NCI-H2081 (cell line): ENCODE measurements at regions not wholly inside any gene's neighbourhood (a gene's known extent, or its start where the extent isn't known, plus 50 kb on each side); places are given as distances from the start of the nearest gene placed in this dataset.

Source experiments
- DNase-seq, 2 experiments: peaks; one replicate each; lab custom pipeline; 2025; lab: John Stamatoyannopoulos, UW

DNA sequence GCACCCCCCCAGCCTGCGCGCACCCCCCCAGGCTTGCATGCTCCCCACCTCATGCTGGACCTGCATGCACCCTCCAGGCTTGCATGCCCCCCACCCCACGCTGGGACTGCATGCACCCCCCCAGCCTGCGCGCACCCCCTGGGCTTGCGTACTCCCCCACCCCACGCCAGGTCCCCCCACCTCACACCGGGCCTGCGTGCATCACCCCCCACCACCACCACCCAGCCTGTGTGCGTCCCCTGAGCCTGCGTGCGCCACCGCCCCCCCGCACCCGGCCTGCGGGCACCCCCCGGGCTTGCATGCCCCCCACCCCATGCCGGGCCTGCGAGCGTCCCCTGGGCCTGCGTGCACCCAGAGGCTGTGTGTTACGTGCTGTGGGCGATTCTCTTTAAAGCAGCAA is 61.0 kb upstream of the SLCO4A1 start:
- DNase-seq = no peak

DNA sequence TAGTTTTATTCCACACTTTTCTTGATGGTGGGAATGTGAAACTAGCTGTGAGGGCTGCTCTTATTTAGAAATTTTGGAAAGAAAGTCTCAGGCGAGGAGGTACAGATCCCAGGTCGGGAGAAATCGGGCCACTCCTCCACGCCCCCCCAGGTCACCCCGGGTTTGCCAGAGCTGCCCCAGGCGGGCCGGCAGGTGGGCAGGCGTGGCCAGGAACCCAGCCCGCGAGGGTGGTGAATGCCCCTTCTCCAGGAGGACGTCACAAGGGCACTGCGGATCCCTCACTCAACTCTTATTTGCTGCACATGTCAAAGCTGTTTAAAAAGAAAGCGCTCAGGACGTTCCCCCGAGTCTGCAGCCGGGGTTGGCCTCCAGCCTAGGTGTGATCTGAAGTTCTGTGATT is 60.5 kb upstream of the SLCO4A1 start:
- no peak for DNase-seq

DNA sequence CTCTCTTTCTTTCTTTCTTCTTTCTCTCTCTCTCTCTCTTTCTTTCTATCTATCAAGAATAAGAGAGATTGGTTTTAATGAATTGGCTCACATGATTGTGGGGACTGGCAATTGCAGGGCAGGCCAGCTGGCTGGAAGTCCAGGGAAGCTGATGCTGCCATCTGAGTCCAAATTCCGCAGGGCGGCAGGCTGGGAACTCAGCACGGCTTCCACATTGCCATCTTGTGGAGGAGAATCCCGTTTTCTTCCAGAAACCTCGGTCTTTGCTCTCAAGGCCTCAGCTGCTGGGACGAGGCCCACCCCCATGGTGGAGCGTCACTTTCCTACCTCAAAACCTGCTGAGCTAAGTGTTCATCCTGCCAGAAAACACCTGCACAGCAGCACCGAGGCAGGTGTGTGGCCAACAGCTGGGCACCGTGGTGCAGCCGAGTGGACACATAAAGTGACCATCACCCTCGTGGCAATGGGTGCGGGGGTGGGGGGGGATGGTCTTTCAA is 58.8 kb upstream of the SLCO4A1 start:
- no peak for DNase-seq

DNA sequence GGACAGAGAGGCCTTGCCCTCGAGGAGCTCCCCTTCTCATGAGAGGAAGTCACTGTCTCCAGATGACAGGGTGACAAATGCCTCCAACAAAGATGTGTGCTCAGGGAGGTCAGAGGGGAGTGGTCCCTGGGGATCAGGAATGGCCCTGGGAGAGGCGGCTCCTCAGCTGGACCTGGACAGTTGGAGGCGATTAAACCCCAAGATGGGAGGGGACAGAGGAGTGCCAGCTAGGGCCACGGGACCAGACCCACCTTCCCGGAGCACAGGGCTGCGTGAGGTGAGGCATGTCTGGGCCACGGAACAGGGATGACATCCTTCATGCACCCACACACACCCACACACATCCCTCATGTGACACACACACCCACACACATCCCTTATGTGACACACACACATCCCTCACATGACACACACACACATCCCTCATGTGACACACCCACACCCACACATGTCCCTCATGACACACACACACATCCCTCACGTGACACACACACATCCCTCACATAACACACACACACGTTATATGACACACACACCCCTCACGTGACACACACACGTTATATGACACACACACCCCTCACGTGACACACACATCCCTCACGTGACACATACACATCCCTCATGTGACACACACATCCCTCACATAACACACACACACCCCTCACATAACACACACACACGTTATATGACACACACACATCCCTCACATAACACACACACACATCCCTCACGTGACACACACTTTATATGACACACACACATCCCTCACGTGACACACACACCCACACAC is 57.4 kb upstream of the SLCO4A1 start:
- DNase-seq = no peak

DNA sequence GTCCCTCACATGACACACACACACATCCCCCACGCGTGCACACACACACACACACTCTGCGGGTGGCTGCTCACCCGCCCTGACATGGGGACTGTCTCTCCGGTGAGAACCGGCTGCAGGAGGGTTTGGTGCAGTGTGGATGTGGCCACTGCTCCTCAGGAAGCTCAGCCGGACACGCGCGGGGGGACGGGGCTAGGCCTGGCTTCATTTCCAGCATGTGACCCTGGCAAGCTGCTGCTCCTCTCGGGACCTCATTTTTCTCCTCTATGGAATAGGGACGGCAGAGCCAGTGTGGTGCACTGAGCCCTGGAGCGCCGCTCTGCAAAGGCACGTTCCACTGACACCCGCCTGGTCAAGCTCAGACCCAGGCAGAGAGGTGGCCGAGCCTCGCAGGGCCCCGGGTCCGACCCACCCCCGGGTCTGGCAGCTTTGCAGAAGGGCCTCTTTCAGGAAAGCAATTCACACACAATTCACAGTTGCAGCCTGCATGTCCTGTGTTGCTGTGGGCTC is 56.8 kb upstream of the SLCO4A1 start:
- DNase-seq = no peak

DNA sequence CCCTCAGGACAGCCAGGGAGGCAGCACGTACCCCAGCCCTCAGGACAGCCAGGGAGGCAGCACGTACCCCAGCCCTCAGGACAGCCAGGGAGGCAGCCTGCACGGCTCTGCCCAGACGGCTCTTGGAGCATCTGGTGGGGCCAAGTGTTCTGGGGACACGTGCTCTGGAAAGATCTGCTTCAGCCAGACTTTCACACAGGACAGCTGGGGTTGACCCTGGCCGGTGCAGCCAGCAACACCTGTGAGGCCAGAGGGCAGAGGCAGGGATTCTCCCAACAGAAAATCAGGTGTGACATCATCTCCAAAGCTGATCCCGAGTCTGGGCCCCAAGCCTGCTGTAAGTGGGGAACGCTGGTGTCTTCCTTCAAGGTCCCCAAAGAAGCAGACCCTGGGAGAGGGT is 55.5 kb upstream of the SLCO4A1 start:
- no peak for DNase-seq

DNA sequence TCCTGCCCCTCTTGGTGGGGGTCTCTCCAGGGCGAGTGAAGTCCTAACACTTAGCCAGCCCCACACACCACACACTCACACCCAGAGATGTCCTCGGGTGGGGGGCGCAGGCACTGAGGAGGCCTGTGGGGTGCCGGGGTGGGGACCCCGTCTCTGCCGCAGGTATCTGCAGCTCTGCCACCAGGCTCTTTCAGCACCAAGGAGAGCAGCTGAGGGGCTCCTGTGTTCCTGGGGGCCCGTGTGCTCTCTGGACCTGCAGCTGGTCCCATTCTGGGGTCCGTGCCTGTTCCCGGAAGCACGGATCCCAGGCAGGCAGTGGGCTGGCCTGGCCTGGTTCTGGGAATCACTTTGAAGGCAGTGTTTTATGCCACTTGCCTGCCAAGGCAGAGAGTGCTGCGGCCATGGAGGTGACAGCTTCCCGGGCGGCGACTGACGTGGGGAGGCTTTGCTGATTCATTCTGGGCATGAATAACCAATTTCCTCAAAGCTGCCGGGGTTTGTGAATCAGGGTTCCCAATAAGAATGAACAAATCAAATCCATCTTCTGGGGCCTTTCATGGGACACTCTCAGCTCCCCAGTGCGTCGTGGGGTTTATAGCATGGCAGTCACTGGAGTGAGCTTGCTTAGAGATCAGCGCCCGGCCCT is 54.4 kb upstream of the SLCO4A1 start:
- DNase-seq = no peak

DNA sequence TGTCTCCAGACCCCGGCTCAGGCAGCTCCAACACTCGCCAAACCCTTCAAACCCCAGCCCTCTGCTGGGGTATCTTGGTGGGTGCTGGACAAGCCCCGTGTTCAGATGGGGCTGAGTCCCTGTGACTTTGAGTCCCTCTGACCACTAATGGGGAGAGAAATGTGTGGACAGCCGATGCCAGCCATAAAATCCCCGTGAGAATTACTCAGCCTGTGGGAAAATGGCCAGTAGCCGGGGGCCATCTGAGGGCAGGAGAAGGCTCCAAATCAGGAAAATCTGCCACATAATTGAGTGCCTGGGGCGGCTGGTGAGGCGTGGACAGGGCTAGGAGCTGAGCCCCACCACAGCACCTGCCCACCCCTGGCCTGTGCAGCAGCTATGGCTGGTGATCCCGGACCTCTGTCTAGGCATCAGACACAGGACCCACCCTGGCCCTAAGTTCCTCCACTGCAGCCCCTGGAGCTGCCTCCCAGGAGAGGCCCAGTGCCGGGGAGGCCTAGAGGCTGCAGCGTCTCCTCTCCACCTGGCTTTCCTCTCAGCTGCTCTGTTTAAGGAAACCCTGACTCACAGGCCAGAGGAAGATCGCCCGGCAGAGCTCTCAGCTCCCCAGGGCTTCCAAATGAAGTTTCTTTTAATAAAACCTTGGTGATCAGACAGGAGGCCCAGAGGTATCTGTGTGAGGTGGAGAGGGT is 53.7 kb upstream of the SLCO4A1 start:
- no peak for DNase-seq

DNA sequence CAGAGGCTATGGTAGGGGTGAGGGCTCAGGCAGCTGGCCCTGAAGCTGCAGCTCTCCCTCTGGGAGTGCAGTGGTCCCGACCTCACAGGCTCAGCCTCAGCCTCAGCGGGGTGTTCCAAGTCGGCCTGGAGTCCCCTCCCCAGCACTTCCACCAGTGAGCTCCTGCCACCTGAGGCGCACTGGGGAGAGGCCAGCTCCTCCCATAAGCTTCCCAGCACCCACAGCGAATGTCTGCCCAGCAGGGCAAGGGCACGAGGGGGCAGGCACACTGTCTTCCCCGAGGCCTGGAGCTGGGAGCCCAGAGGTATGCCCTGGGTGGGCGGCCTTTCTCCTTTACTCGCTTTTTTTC is 53.2 kb upstream of the SLCO4A1 start:
- no peak for DNase-seq

DNA sequence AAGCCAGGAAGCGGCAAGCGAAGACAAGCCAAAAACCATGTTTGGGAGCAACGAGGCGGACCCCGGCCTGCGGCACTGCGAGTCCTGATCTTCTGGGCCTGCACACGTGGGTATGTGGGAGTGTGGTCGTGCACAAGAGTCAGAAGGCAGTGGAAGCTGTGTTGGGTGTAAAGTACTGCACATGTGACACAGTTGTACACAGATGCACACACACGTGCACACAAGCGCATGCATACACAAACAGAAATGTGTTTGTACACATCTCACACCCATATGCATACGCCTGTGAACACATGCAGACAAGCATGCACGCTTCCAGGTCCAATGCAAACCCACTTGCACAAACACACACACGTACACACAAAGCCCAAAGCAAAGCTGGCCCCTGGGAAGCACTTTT is 52.6 kb upstream of the SLCO4A1 start:
- no peak for DNase-seq

DNA sequence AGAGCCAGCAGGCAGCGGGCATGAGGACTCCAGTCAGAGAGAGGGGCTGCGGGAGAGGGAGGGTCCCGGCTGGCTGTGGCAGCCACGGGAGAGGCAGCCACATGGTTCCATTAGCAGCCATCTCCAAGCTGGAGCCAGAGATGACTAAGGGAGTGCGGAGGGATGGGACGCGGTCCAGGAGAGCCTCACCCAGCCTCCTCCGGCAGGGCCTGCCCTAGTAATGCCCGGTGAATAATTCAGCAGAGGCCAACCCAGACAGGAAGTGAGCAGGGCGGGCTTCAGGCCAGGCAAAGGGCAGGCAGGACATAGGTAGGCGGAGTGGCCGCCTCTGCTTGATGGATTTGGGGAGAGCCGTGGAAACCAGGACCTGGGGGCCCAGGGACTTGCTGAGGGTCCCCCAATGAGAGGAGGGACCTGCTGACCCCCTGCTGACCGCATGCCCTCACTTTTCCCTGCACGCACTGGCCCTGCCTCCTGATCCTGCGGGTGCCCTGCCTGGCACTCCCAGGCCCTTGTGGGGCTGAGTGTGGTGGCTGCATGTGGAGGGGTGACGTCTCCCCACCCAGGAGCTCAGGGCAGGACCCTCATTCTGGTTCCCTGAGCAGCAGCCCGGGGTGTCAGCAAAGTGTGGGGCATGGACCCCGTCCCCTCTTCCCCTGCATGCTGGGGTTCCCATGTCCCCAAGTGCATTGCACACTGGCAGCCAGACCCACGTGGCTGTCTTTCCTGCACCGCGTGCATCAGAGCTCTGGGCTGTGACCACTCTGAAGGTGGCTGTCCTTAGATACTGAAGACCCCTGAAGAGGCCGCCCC is 51.8 kb upstream of the SLCO4A1 start:
- DNase-seq = no peak

DNA sequence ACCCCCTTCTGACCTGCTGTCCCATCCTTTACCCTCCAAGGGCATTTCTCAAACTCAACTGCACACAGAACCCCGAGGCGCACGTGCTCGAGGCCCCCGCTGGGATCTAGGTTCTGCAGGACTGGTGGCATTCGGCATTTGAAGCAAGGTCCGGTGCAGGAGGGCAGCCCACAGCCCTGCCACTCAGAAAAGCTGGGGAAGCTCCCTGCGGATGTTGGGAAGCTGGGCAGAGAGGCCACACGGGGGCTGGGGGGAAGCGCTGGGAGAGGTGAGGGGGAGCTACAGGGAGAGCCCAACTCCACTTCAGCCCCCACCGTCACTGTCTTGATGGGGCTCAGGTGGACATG is 51.2 kb upstream of the SLCO4A1 start:
- DNase-seq = no peak

DNA sequence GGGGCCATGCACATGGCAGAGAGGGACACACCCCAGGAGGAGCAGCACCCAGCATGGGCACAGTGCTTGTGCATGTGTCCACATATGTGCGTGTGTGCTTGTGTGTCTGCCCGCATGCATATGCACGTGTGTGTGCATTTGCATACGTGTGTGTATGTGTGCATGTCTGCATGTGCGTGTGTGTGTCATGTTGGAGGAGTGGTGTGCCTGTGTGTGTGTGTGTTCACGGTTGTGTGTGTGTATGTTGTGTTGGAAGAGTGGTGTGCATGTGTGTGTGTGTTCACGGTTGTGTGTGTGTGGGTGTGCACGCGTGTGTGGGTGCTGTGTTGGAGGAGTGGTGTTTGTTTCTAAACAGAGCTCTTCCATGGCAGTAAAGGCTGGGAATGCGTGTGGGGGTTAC is 50.7 kb upstream of the SLCO4A1 start:
- DNase-seq = no peak
